Parathyroid adenoma (tissue), 2 donors: ENCODE measurements at regions not wholly inside any gene's neighbourhood (a gene's known extent, or its start where the extent isn't known, plus 50 kb on each side); places are given as distances from the start of the nearest gene placed in this dataset.

Source experiments
- H2AFZ ChIP-seq: fragments of 300-600 bp; sonication (generic); one replicate; pipeline ENCODE4 v1.7.0; 2017; ENCODE audit warnings: antibody characterized with exemption, mild to moderate bottlenecking
- H3K27ac ChIP-seq: fragments of 300-600 bp; sonication (generic); one replicate; pipeline ENCODE4 v1.7.0; 2017
- H3K27me3 ChIP-seq: fragments of 300-600 bp; sonication (generic); one replicate; pipeline ENCODE4 v1.7.0; 2017; ENCODE audit warnings: low read length; ENCODE audit not compliant: control insufficient read depth, insufficient read depth
- H3K36me3 ChIP-seq: fragments of 300-600 bp; sonication (generic); one replicate; pipeline ENCODE4 v1.7.0; 2017; ENCODE audit warnings: low read length; ENCODE audit not compliant: control insufficient read depth, insufficient read depth
- H3K4me1 ChIP-seq: fragments of 300-600 bp; sonication (generic); one replicate; pipeline ENCODE4 v1.7.0; 2017; ENCODE audit warnings: control low read depth
- H3K4me2 ChIP-seq: fragments of 300-600 bp; sonication (generic); one replicate; pipeline ENCODE4 v1.7.0; 2017; ENCODE audit warnings: low read length
- H3K4me3 ChIP-seq: fragments of 300-600 bp; sonication (generic); one replicate; pipeline ENCODE4 v1.7.0; 2017; ENCODE audit warnings: low read depth, low read length
- H3K79me2 ChIP-seq: fragments of 300-600 bp; sonication (generic); one replicate; pipeline ENCODE4 v1.7.0; 2017; ENCODE audit warnings: control low read depth
- H3K9ac ChIP-seq: fragments of 300-600 bp; sonication (generic); one replicate; pipeline ENCODE4 v1.7.0; 2017; ENCODE audit warnings: mild to moderate bottlenecking
- H3K9me3 ChIP-seq: fragments of 300-600 bp; sonication (generic); one replicate; pipeline ENCODE4 v1.7.0; 2017; ENCODE audit warnings: low read length; ENCODE audit not compliant: control insufficient read depth
- CTCF ChIP-seq: fragments of 300-600 bp; sonication (generic); IDR thresholded peaks from one replicate; pipeline ENCODE4 v1.7.0; 2017; ENCODE audit warnings: antibody characterized with exemption, mild to moderate bottlenecking
- donor health status: primary hyperparathyroidism.

- Histone ChIP-seq H3K36me3 (no peaks in the 10 kb centered on the region), H3K9me3 (no peaks in the 10 kb centered on the region), H3K4me3 (no peak overlapping the region), H2AFZ (no peak overlapping the region), H3K27me3 (no peaks in the 10 kb centered on the region), H3K79me2 (no peaks in the 10 kb centered on the region), H3K4me2 (no peak overlapping the region), H3K27ac (no peak overlapping the region), H3K4me1 (no peaks in the 10 kb centered on the region), H3K9ac (no peak overlapping the region)
- TF ChIP-seq CTCF = no peak
Observed at GRCh38 chr3:110810356-110810755, 261.3 kb upstream of the NECTIN3 start.

- no peak for TF ChIP-seq CTCF
- no peaks in the 10 kb centered on the region for H3K9me3 ChIP-seq
- no peaks in the 10 kb centered on the region for H3K4me1 ChIP-seq
- H3K36me3 ChIP-seq = no peaks in the 10 kb centered on the region
- no peak overlapping the region for H2AFZ ChIP-seq
- H3K27ac ChIP-seq = no peak overlapping the region
- H3K9ac ChIP-seq = no peak overlapping the region
- no peak overlapping the region for H3K4me3 ChIP-seq
- H3K4me2 ChIP-seq = no peak overlapping the region
- no peaks in the 10 kb centered on the region for H3K79me2 ChIP-seq
- no peaks in the 10 kb centered on the region for H3K27me3 ChIP-seq
Observed at GRCh38 chr3:110811050-110811449, 260.6 kb upstream of the NECTIN3 start.

- TF ChIP-seq CTCF = no peak
- no peaks in the 10 kb centered on the region for H3K79me2 ChIP-seq
Observed at GRCh38 chr3:110813541-110813940, 258.1 kb upstream of the NECTIN3 start.

GRCh38 chr3:110814170-110815007 lies 257.2 kb upstream of the NECTIN3 start:
- Histone ChIP-seq H3K27ac (no peak overlapping the region), H3K9me3 (no peaks in the 10 kb centered on the region), H3K79me2 (no peaks in the 10 kb centered on the region), H3K4me2 (no peak overlapping the region), H2AFZ (no peak overlapping the region), H3K4me1 (no peaks in the 10 kb centered on the region), H3K27me3 (no peaks in the 10 kb centered on the region), H3K36me3 (no peaks in the 10 kb centered on the region), H3K4me3 (no peak overlapping the region), H3K9ac (no peak overlapping the region)
- TF ChIP-seq CTCF = no peak

More at GRCh38 chr3:110813541-110813940, 258.1 kb upstream of the NECTIN3 start:
- no peak overlapping the region for H3K9ac ChIP-seq
- no peaks in the 10 kb centered on the region for H3K9me3 ChIP-seq
- H3K36me3 ChIP-seq = no peaks in the 10 kb centered on the region
- no peak overlapping the region for H3K4me3 ChIP-seq
- no peak overlapping the region for H2AFZ ChIP-seq
- H3K4me2 ChIP-seq = no peak overlapping the region
- H3K27me3 ChIP-seq = no peaks in the 10 kb centered on the region
- no peak overlapping the region for H3K27ac ChIP-seq
- H3K4me1 ChIP-seq = no peaks in the 10 kb centered on the region
